DOHH2 (cell line): ENCODE measurements at regions not wholly inside any gene's neighbourhood (a gene's known extent, or its start where the extent isn't known, plus 50 kb on each side); places are given as distances from the start of the nearest gene placed in this dataset.

Experiments used
- H3F3A ChIP-seq: fragments of 200-600 bp; sonication (generic), shearing (Covaris generic); 2 replicates; pipeline ENCODE4 v1.6.0; 2016; ENCODE audit warnings: antibody characterized with exemption, mild to moderate bottlenecking; ENCODE audit not compliant: control insufficient read depth, insufficient read depth
- H3K27ac ChIP-seq: fragments of 200-600 bp; sonication (generic); 2 replicates; pipeline ENCODE4 v1.5.1; 2014; ENCODE audit warnings: low read depth, mild to moderate bottlenecking, low read length, moderate library complexity
- H3K27me3 ChIP-seq: fragments of 200-600 bp; sonication (generic); 2 replicates; pipeline ENCODE4 v1.6.1; 2014; ENCODE audit warnings: mild to moderate bottlenecking, low read length, mixed read lengths; ENCODE audit not compliant: control insufficient read depth
- H3K36me3 ChIP-seq: fragments of 200-600 bp; sonication (generic); 2 replicates; pipeline ENCODE4 v1.6.1; 2014; ENCODE audit warnings: mild to moderate bottlenecking, low read length, moderate library complexity, mixed read lengths; ENCODE audit not compliant: control insufficient read depth
- H3K4me1 ChIP-seq: fragments of 200-600 bp; sonication (generic); 2 replicates; pipeline ENCODE4 v1.6.1; 2014; ENCODE audit warnings: mild to moderate bottlenecking, low read length, mixed read lengths; ENCODE audit not compliant: control insufficient read depth
- H3K4me2 ChIP-seq: fragments of 200-600 bp; sonication (generic); 2 replicates; pipeline ENCODE4 v1.6.0; 2014; ENCODE audit warnings: mild to moderate bottlenecking, low read length, moderate library complexity
- H3K4me3 ChIP-seq: fragments of 200-600 bp; sonication (generic); 2 replicates; pipeline ENCODE4 v1.5.1; 2014; ENCODE audit warnings: mild to moderate bottlenecking, low read length, mixed read lengths
- H3K79me2 ChIP-seq: fragments of 200-600 bp; sonication (generic); 2 replicates; pipeline ENCODE4 v1.6.1; 2014; ENCODE audit warnings: mild to moderate bottlenecking, low read length, mixed read lengths; ENCODE audit not compliant: control insufficient read depth
- H3K9me2 ChIP-seq: fragments of 200-600 bp; sonication (generic); replicated peaks from 2 replicates; pipeline ENCODE4 v1.6.1; 2014; ENCODE audit warnings: mild to moderate bottlenecking, low read length, mixed read lengths; ENCODE audit not compliant: control insufficient read depth
- H3K9me3 ChIP-seq: fragments of 200-600 bp; sonication (generic); 2 replicates; pipeline ENCODE4 v1.6.1; 2014; ENCODE audit warnings: antibody characterized with exemption, low read length, mixed read lengths; ENCODE audit not compliant: control insufficient read depth, insufficient read depth
- H4K20me1 ChIP-seq: fragments of 200-600 bp; sonication (generic); 2 replicates; pipeline ENCODE4 v1.6.0; 2014; ENCODE audit warnings: low read depth, mild to moderate bottlenecking, antibody characterized with exemption, low read length, moderate library complexity; ENCODE audit not compliant: control insufficient read depth, insufficient read depth
- EZH2phosphoT487 ChIP-seq: fragments of 200-600 bp; sonication (generic); IDR thresholded peaks from 2 replicates; pipeline ENCODE4 v1.6.1; 2017; ENCODE audit warnings: borderline replicate concordance, mild to moderate bottlenecking, antibody characterized with exemption, low read length, moderate library complexity, mixed read lengths
- TF ChIP-seq, protein P1 (sequence below): fragments of 200-600 bp; sonication (generic); IDR thresholded peaks from one replicate; pipeline ENCODE4 v1.5.1; 2014; ENCODE audit warnings: antibody characterized with exemption, mild to moderate bottlenecking, low read depth, low read length; ENCODE audit not compliant: poor library complexity, severe bottlenecking

DNA sequence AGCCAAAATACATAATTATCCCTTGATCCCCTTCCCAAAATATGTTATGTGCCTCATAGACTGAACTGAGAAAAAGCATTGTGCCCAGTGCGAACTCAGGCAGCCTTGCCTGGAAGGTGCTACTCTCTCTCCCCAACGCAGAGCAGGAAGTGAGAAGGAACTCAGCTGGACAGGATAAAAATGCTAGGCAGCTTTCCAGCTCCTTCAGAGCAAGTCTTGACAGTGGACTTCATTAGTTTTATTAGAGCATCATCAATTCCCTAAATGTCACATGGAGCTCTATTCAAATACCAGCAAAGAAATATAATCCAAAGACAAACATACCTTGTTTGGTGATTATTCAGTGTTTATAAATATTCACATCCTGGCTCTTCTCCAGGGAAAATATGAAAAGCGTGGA lies 202.4 kb downstream of the RFC3 start:
- no peaks in the 10 kb centered on the region for H3K36me3 ChIP-seq

DNA sequence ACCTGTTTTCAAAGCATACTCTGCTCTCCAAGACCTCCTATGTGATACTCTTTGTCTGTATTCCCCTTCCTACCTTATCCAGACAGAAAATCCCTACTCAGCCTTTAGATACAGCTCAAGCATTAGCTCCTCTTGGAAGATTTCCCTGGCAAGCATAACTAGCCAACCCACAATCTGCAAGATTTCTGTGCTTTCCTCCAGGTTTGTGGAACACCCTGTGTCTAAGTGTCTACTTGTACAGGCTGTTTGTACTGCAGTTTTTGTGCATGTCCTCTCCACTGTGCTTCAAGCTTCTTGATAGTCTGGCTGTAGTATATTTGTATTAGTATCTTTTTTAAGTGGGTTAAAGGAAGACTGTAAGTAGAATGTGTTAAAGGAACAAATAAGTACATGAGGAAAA lies 203.7 kb downstream of the RFC3 start:
- H3K4me1 ChIP-seq, result no peaks in the 10 kb centered on the region

More for the DNA sequence above, 202.4 kb downstream of the RFC3 start:
- Histone ChIP-seq H3K9me3 (0 out of 2 replicates have a peak, but pooled peaks cover 3% of the 10 kb centered on the region), H3K27me3 (no peaks in the 10 kb centered on the region), H3K4me3 (no peak overlapping the region), H4K20me1 (no peaks in the 10 kb centered on the region), H3K9me2 (no peaks in the 10 kb centered on the region), H3K27ac (no peak overlapping the region), H3K4me1 (no peaks in the 10 kb centered on the region), H3F3A (no peaks in the 10 kb centered on the region), H3K79me2 (no peaks in the 10 kb centered on the region), H3K4me2 (no peak overlapping the region)
- TF ChIP-seq EZH2phosphoT487, result no peak
- TF ChIP-seq, protein P1, sequence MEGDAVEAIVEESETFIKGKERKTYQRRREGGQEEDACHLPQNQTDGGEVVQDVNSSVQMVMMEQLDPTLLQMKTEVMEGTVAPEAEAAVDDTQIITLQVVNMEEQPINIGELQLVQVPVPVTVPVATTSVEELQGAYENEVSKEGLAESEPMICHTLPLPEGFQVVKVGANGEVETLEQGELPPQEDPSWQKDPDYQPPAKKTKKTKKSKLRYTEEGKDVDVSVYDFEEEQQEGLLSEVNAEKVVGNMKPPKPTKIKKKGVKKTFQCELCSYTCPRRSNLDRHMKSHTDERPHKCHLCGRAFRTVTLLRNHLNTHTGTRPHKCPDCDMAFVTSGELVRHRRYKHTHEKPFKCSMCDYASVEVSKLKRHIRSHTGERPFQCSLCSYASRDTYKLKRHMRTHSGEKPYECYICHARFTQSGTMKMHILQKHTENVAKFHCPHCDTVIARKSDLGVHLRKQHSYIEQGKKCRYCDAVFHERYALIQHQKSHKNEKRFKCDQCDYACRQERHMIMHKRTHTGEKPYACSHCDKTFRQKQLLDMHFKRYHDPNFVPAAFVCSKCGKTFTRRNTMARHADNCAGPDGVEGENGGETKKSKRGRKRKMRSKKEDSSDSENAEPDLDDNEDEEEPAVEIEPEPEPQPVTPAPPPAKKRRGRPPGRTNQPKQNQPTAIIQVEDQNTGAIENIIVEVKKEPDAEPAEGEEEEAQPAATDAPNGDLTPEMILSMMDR, result no peak

DNA sequence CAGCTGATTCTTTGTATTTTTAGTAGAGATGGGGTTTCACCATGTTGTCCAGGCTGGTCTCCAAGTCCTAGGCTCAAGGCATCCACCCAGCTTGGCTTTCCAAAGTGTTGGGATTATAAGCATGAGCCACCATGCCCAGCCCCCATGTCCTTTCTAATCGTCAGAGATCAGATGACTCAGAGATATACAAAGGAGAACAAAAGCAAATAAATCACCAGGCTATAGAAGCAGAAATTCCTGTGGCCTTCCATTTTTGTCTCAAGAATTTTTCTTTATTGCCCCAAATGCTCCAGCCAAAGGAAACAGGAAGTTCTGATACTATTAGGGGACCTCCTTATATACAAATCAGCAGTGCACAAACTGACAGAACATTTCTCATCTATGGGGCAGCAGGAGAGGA lies 207.8 kb downstream of the RFC3 start:
- no peaks in the 10 kb centered on the region for H4K20me1 ChIP-seq
- no peaks in the 10 kb centered on the region for H3K79me2 ChIP-seq
- H3K4me1 ChIP-seq, result no peaks in the 10 kb centered on the region
- H3K9me2 ChIP-seq, result no peaks in the 10 kb centered on the region
- no peaks in the 10 kb centered on the region for H3K36me3 ChIP-seq
- no peak overlapping the region for H3K4me3 ChIP-seq
- no peak overlapping the region for H3K4me2 ChIP-seq
- peaks cover under 1% of the 10 kb centered on the region; the same call in 1 of the 2 replicates for H3K9me3 ChIP-seq
- no peak overlapping the region for H3K27ac ChIP-seq
- no peaks in the 10 kb centered on the region for H3K27me3 ChIP-seq
- no peak for TF ChIP-seq EZH2phosphoT487
- TF ChIP-seq, protein P1, result no peak
- no peaks in the 10 kb centered on the region for H3F3A ChIP-seq

More for the DNA sequence above, 203.7 kb downstream of the RFC3 start:
- TF ChIP-seq EZH2phosphoT487, result no peak
- H3K36me3 ChIP-seq, result no peaks in the 10 kb centered on the region
- H3F3A ChIP-seq, result no peaks in the 10 kb centered on the region
- no peaks in the 10 kb centered on the region for H3K27me3 ChIP-seq
- no peak overlapping the region for H3K4me3 ChIP-seq
- H3K9me2 ChIP-seq, result no peaks in the 10 kb centered on the region
- peaks cover 3% of the 10 kb centered on the region; the same call in 1 of the 2 replicates for H3K9me3 ChIP-seq
- H3K4me2 ChIP-seq, result no peak overlapping the region
- no peaks in the 10 kb centered on the region for H3K79me2 ChIP-seq
- no peaks in the 10 kb centered on the region for H4K20me1 ChIP-seq
- H3K27ac ChIP-seq, result no peak overlapping the region

DNA sequence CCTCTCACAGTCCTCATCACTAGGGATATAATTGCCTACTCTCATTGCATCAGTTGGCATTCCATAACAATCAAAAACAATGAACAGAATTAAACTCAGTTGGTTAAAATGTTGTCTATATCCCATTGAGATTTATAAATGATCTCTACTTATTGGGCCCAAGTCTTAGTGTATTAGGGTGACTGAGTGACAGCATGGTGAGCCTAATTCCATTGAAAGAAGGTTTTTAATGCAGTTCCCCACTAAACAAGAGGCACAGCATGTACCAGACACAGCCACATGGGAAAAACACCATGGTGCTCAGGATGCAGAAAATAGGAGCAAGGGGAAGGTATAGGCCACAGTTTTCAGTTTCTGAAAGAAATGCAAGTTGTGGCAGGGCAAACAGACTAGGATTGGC lies 208.4 kb downstream of the RFC3 start:
- no peak overlapping the region for H3K4me3 ChIP-seq
- no peaks in the 10 kb centered on the region for H3K27me3 ChIP-seq
- TF ChIP-seq EZH2phosphoT487, result no peak
- TF ChIP-seq, protein P1, result no peak
- H3K9me2 ChIP-seq, result no peaks in the 10 kb centered on the region
- no peaks in the 10 kb centered on the region for H3F3A ChIP-seq
- no peaks in the 10 kb centered on the region for H3K79me2 ChIP-seq
- no peaks in the 10 kb centered on the region; the same call in 1 of the 2 replicates for H3K9me3 ChIP-seq
- H3K4me2 ChIP-seq, result no peak overlapping the region
- no peak overlapping the region for H3K27ac ChIP-seq
- H3K36me3 ChIP-seq, result no peaks in the 10 kb centered on the region
- H4K20me1 ChIP-seq, result no peaks in the 10 kb centered on the region
- H3K4me1 ChIP-seq, result no peaks in the 10 kb centered on the region
